GM23338 (cell line): ENCODE measurements at regions not wholly inside any gene's neighbourhood (a gene's known extent, or its start where the extent isn't known, plus 50 kb on each side); places are given as distances from the start of the nearest gene placed in this dataset.

ENCODE experiments used
- ATAC-seq: fragments of 200-7000 bp; cut with Tn5 transposase; 3 replicates; pipeline ENCODE4 v1.9.1; 2020
- DNase-seq: peaks from one replicate; pipeline ENCODE4 v3.0.0-alpha.2; 2015; ENCODE audit warnings: low spot score
- H2AFZ ChIP-seq: fragments of 200-600 bp; sonication (generic); 2 replicates; pipeline ENCODE4 v1.8.0; 2016; ENCODE audit warnings: antibody characterized with exemption, mild to moderate bottlenecking, moderate library complexity
- H3F3A ChIP-seq: fragments of 200-600 bp; sonication (generic); replicated peaks from 2 replicates; pipeline ENCODE4 v1.8.0; 2017; ENCODE audit warnings: antibody characterized with exemption, mixed run types, low read depth
- H3K27ac ChIP-seq: fragments of 200-600 bp; sonication (generic); 2 replicates; pipeline ENCODE4 v1.6.1; 2016; ENCODE audit warnings: low read depth
- H3K27me3 ChIP-seq: fragments of 200-600 bp; sonication (generic); 2 replicates; pipeline ENCODE4 v1.8.0; 2016; ENCODE audit warnings: mild to moderate bottlenecking, mixed run types, moderate library complexity; ENCODE audit not compliant: insufficient read depth
- H3K36me3 ChIP-seq: fragments of 200-600 bp; sonication (generic); 2 replicates; pipeline ENCODE4 v1.8.0; 2016; ENCODE audit warnings: mild to moderate bottlenecking; ENCODE audit not compliant: insufficient read depth
- H3K4me1 ChIP-seq: fragments of 200-600 bp; sonication (generic); 2 replicates; pipeline ENCODE4 v1.8.0; 2016; ENCODE audit warnings: mild to moderate bottlenecking, moderate library complexity; ENCODE audit not compliant: insufficient read depth
- H3K4me2 ChIP-seq: fragments of 200-600 bp; sonication (generic); 2 replicates; pipeline ENCODE4 v1.7.1; 2017; ENCODE audit warnings: mixed run types
- H3K4me3 ChIP-seq: fragments of 200-600 bp; sonication (generic); 2 replicates; pipeline ENCODE4 v1.6.1; 2016; ENCODE audit warnings: mixed run types
- H3K79me2 ChIP-seq: fragments of 200-600 bp; sonication (generic); replicated peaks from 2 replicates; pipeline ENCODE4 v1.8.0; 2017; ENCODE audit warnings: mild to moderate bottlenecking; ENCODE audit not compliant: insufficient read depth
- H3K9me2 ChIP-seq: fragments of 200-600 bp; sonication (generic); 2 replicates; pipeline ENCODE4 v1.8.0; 2017; ENCODE audit not compliant: insufficient read depth
- H4K20me1 ChIP-seq: fragments of 200-600 bp; sonication (generic); replicated peaks from 2 replicates; pipeline ENCODE4 v1.8.0; 2017; ENCODE audit warnings: mild to moderate bottlenecking; ENCODE audit not compliant: insufficient read depth
- H3K27ac Mint-ChIP-seq: 2 replicates; pipeline ENCODE4 v1.8.0; 2020; ENCODE audit warnings: inconsistent platforms, mild to moderate bottlenecking, moderate library complexity, mixed read lengths
- H3K27me3 Mint-ChIP-seq: 3 replicates; pipeline ENCODE4 v1.8.0; 2022; ENCODE audit warnings: low read depth, mild to moderate bottlenecking, moderate library complexity, mixed read lengths, inconsistent platforms; ENCODE audit not compliant: insufficient read depth, poor library complexity
- H3K36me3 Mint-ChIP-seq: 3 replicates; pipeline ENCODE4 v1.8.0; 2021; ENCODE audit warnings: low read depth, mild to moderate bottlenecking, inconsistent platforms, moderate library complexity, mixed read lengths
- H3K4me1 Mint-ChIP-seq: 3 replicates; pipeline ENCODE4 v1.8.0; 2020; ENCODE audit warnings: mild to moderate bottlenecking, inconsistent platforms, mixed read lengths
- H3K4me3 Mint-ChIP-seq: 3 replicates; pipeline ENCODE4 v1.8.0; 2021; ENCODE audit warnings: moderate library complexity, mild to moderate bottlenecking, inconsistent platforms, mixed read lengths
- H3K9me3 Mint-ChIP-seq: 3 replicates; pipeline ENCODE4 v1.8.0; 2020; ENCODE audit warnings: moderate library complexity, mild to moderate bottlenecking, inconsistent platforms, mixed read lengths
- CREB1 ChIP-seq: fragments of 250-450 bp; sonication (Bioruptor Pico); IDR thresholded peaks from 2 replicates; pipeline ENCODE4 v1.5.0; 2020; ENCODE audit warnings: low read depth, mild to moderate bottlenecking, moderate library complexity
- EZH2 ChIP-seq: fragments of 200-600 bp; sonication (generic); IDR thresholded peaks from one replicate; pipeline ENCODE4 v1.8.0; 2017; ENCODE audit warnings: antibody characterized with exemption, mild to moderate bottlenecking, low read depth; ENCODE audit not compliant: unreplicated experiment
- JUNB ChIP-seq: IDR thresholded peaks from one replicate; pipeline ENCODE4 v1.6.1; 2016; ENCODE audit warnings: antibody characterized with exemption; ENCODE audit not compliant: unreplicated experiment
- NANOG ChIP-seq: IDR thresholded peaks from 2 replicates; pipeline ENCODE4 v1.6.1; 2016; ENCODE audit warnings: antibody characterized with exemption, borderline replicate concordance
- POLR2AphosphoS5 ChIP-seq: IDR thresholded peaks from 2 replicates; pipeline ENCODE4 v1.6.1; 2016; ENCODE audit warnings: antibody characterized with exemption, low read depth
- REST ChIP-seq: IDR thresholded peaks from one replicate; pipeline ENCODE4 v1.6.1; 2018; ENCODE audit warnings: antibody characterized with exemption; ENCODE audit not compliant: unreplicated experiment
- STAT1 ChIP-seq: IDR thresholded peaks from one replicate; pipeline ENCODE4 v1.6.1; 2016; ENCODE audit warnings: antibody characterized with exemption; ENCODE audit not compliant: unreplicated experiment
- ZNF114 ChIP-seq: fragments of 250-450 bp; sonication (Bioruptor Pico); IDR thresholded peaks from 2 replicates; pipeline ENCODE4 v1.5.0; 2020; ENCODE audit warnings: mild to moderate bottlenecking, moderate library complexity
- ZNF331 ChIP-seq: fragments of 250-450 bp; sonication (Bioruptor Pico); IDR thresholded peaks from 2 replicates; pipeline ENCODE4 v1.5.0; 2020; ENCODE audit warnings: low read depth, mild to moderate bottlenecking, moderate library complexity
- ZNF462 ChIP-seq: fragments of 250-450 bp; sonication (Bioruptor Pico); IDR thresholded peaks from 2 replicates; pipeline ENCODE4 v1.5.0; 2020; ENCODE audit warnings: mild to moderate bottlenecking, moderate library complexity
- TF ChIP-seq, protein P1 (sequence below), 2 experiments: fragments of 200-600 bp in 1 of 2; sonication (generic) in 1 of 2; conservative IDR thresholded peaks; 2 replicates each; pipeline versions ENCODE4 v1.5.1 to v1.6.1; 2016 to 2017; ENCODE audit warnings: antibody characterized with exemption in 2 of 2, low read depth in 2 of 2, mild to moderate bottlenecking in 2 of 2, moderate library complexity in 1 of 2

- TF ChIP-seq REST, result no peak
- no peak for TF ChIP-seq NANOG
- no peak for TF ChIP-seq POLR2AphosphoS5
- TF ChIP-seq EZH2, result no peak
Observed at GRCh38 chr3:176839901-176840300, 357.4 kb downstream of the TBL1XR1 start (continued).

GRCh38 chr3:176839466-176839865 lies 357.8 kb downstream of the TBL1XR1 start:
- H3K4me3 ChIP-seq, result no peak overlapping the region
- H3K4me1 ChIP-seq, result no peaks in the 10 kb centered on the region
- H3K9me3 Mint-ChIP-seq, result no peaks in the 10 kb centered on the region
- H2AFZ ChIP-seq, result no peak overlapping the region
- no peaks in the 10 kb centered on the region for H3K27me3 ChIP-seq
- no peak overlapping the region for H3K27ac ChIP-seq
- no peaks in the 10 kb centered on the region for H3K27me3 Mint-ChIP-seq
- H3K27ac Mint-ChIP-seq, result no peak overlapping the region
- TF ChIP-seq STAT1 (no peak), EZH2 (no peak), CREB1 (CRISPR knock-in tag) (no peak), ZNF114 (CRISPR knock-in tag) (no peak), ZNF331 (CRISPR knock-in tag) (no peak), JUNB (no peak), ZNF462 (CRISPR knock-in tag) (no peak), POLR2AphosphoS5 (no peak), NANOG (no peak)
- TF ChIP-seq, protein P1, sequence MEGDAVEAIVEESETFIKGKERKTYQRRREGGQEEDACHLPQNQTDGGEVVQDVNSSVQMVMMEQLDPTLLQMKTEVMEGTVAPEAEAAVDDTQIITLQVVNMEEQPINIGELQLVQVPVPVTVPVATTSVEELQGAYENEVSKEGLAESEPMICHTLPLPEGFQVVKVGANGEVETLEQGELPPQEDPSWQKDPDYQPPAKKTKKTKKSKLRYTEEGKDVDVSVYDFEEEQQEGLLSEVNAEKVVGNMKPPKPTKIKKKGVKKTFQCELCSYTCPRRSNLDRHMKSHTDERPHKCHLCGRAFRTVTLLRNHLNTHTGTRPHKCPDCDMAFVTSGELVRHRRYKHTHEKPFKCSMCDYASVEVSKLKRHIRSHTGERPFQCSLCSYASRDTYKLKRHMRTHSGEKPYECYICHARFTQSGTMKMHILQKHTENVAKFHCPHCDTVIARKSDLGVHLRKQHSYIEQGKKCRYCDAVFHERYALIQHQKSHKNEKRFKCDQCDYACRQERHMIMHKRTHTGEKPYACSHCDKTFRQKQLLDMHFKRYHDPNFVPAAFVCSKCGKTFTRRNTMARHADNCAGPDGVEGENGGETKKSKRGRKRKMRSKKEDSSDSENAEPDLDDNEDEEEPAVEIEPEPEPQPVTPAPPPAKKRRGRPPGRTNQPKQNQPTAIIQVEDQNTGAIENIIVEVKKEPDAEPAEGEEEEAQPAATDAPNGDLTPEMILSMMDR (conservative IDR thresholded peaks at IDR 0.05; ENCODE audit: low read depth in 2 of 2), result no peak
- H3K79me2 ChIP-seq, result no peaks in the 10 kb centered on the region
- no peak overlapping the region for H3K4me3 Mint-ChIP-seq
- ATAC-seq (no peak), DNase-seq (no peak)
- H3K4me2 ChIP-seq, result no peak overlapping the region
- H3K9me2 ChIP-seq, result no peaks in the 10 kb centered on the region
- no peaks in the 10 kb centered on the region for H3K36me3 ChIP-seq
- no peaks in the 10 kb centered on the region for H4K20me1 ChIP-seq
- no peaks in the 10 kb centered on the region for H3F3A ChIP-seq
- H3K4me1 Mint-ChIP-seq, result no peaks in the 10 kb centered on the region
- H3K36me3 Mint-ChIP-seq, result no peaks in the 10 kb centered on the region
